Uterus (tissue), 3 donors: ENCODE measurements at regions not wholly inside any gene's neighbourhood (a gene's known extent, or its start where the extent isn't known, plus 50 kb on each side); places are given as distances from the start of the nearest gene placed in this dataset.

Experiments
- DNase-seq, 2 donors: peaks; one replicate each; pipeline ENCODE4 v3.0.0-alpha.2; 2019 to 2020
- H3K27ac ChIP-seq, 2 donors: fragments of 200-600 bp; sonication (generic); 1 replicate in 1 of 2; 2 replicates in 1 of 2; pipeline ENCODE4 v1.5.1; 2016 to 2018
- H3K27me3 ChIP-seq, 2 donors: fragments of 200-600 bp; sonication (generic); one replicate each; pipeline ENCODE4 v1.5.1; 2018 to 2019; ENCODE audit warnings: control low read depth in 1 of 2
- H3K36me3 ChIP-seq, 2 donors: fragments of 200-600 bp; sonication (generic); one replicate each; pipeline ENCODE4 v1.5.1; 2019; ENCODE audit warnings: control low read depth in 1 of 2
- H3K4me1 ChIP-seq, 2 donors: fragments of 200-600 bp; sonication (generic); one replicate each; pipeline ENCODE4 v1.5.1; 2018 to 2019; ENCODE audit warnings: control low read depth in 1 of 2
- H3K4me3 ChIP-seq, 2 donors: fragments of 200-600 bp; sonication (generic); 1 replicate in 1 of 2; 2 replicates in 1 of 2; pipeline ENCODE4 v1.5.1; 2018 to 2019; ENCODE audit warnings: mild to moderate bottlenecking in 1 of 2
- H3K9me3 ChIP-seq, 2 donors: fragments of 200-600 bp; sonication (generic); one replicate each; pipeline ENCODE4 v1.5.1; 2019; ENCODE audit warnings: control low read depth in 1 of 2
- POLR2A ChIP-seq, 2 donors: fragments of 450-650 bp; IDR thresholded peaks; one replicate each; pipeline ENCODE4 v1.6.1; 2016; ENCODE audit warnings: antibody characterized with exemption in 2 of 2, mild to moderate bottlenecking in 1 of 2, moderate library complexity in 1 of 2
- intact Hi-C: fragments of 100-400 bp; cut with DNase I; formaldehyde crosslinking; loops from one replicate; pipeline ENCODE4 v1.15.1; 2023; ENCODE audit warnings: low total_unique reads
- TF ChIP-seq, protein P1 (sequence below), 4 experiments: fragments of 200-600 bp in 2 of 4; fragments of 450-650 bp in 2 of 4; sonication (generic) in 2 of 4; IDR thresholded peaks; one replicate each; pipeline ENCODE4 v1.5.1; 2016 to 2019; ENCODE audit warnings: antibody characterized with exemption in 4 of 4, mild to moderate bottlenecking in 2 of 4, moderate library complexity in 1 of 4
- donor health status: DM: yes; HTN: yes; CAD: no.

DNA sequence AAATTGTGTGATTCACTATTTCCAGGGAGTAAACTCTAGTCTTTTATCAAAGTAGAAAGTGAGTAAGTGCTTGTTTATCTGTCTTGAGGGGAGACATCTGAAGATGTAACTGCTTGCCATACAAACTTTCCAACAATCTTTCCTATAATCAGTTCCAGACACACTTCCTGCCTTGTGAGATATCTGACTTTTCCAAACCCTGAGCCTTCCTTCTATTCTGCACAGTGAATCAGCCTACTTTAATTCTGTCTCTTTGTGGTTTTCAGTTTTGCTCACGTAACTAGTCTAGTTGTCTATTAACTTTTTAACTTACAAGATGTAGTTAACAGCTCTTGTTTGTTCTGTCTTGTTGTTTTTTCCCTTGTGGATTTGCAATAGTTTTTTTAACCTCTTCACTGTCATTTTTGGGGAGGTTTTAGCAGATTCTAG, 947.8 kb downstream of the C4orf33 start:
- intact Hi-C loops: no loop called here
- DNase-seq: no peak
- H3K4me1 ChIP-seq: no peaks in the 10 kb centered on the region
- H3K36me3 ChIP-seq: no peaks in the 10 kb centered on the region
- no peak overlapping the region for H3K4me3 ChIP-seq
- H3K27ac ChIP-seq: no peak overlapping the region
- H3K27me3 ChIP-seq: no peaks in the 10 kb centered on the region
- TF ChIP-seq, protein P1, sequence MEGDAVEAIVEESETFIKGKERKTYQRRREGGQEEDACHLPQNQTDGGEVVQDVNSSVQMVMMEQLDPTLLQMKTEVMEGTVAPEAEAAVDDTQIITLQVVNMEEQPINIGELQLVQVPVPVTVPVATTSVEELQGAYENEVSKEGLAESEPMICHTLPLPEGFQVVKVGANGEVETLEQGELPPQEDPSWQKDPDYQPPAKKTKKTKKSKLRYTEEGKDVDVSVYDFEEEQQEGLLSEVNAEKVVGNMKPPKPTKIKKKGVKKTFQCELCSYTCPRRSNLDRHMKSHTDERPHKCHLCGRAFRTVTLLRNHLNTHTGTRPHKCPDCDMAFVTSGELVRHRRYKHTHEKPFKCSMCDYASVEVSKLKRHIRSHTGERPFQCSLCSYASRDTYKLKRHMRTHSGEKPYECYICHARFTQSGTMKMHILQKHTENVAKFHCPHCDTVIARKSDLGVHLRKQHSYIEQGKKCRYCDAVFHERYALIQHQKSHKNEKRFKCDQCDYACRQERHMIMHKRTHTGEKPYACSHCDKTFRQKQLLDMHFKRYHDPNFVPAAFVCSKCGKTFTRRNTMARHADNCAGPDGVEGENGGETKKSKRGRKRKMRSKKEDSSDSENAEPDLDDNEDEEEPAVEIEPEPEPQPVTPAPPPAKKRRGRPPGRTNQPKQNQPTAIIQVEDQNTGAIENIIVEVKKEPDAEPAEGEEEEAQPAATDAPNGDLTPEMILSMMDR (IDR thresholded peaks at IDR 0.05): no peak
- no peak for TF ChIP-seq POLR2A (IDR thresholded peaks at IDR 0.05)
- H3K9me3 ChIP-seq: no peaks in the 10 kb centered on the region

DNA sequence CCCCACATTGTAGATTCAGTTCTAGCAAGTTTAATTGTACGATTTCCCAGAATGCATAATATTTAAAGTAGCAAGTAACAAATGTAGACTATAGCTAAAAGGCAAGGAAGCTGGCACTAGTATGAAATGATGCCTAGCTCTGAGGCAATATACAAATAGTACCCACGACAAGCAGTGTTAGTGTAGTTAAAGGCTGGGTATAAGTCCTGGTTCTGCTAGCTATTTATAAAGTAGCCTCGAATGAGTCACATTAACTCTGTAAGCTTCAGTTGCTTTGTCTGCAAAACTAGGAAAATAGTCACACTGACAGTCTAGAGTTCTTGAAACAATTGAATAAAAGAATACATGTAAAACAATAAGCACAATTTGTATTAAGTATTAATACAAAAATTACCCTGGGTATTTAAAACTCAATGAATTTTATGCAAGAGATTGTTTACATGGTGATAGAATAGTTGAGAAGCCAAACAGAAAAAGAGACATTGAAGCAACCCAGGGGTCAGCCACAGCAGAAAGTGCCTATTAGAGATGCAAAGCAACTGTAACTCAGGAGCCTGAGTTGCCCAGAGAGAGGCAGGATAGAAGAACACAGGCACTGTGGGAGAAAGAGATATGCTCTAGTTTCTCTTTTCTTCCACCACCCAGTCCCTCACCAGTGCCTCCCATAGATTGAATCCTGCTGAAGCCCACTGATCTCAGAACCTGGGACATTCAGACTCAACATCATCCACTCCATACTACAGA, 949.0 kb downstream of the C4orf33 start:
- DNase-seq: no peak
- no peak for TF ChIP-seq POLR2A (IDR thresholded peaks at IDR 0.05)
- TF ChIP-seq, protein P1 (IDR thresholded peaks at IDR 0.05): no peak
- H3K27me3 ChIP-seq: no peaks in the 10 kb centered on the region

DNA sequence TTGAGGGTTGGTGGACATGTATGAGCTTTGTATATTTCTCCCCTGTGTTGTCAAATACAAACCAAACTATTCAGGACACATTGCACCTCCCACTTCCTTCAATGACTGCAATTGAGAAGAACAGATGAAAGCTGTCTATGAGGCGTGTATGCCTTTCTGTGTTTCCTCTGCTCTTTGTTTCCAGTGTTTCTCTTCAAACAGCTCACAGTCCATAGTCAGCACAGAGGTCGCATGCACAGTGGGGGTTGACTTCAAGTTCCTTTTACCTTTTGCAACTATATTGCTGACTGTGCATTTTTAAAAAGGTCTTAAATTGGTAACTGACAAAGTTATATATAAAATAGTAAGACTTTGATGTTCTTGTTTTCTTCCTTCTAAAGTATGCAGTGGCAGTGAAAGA, 957.8 kb downstream of the C4orf33 start:
- no peak overlapping the region for H3K4me3 ChIP-seq
- H3K9me3 ChIP-seq: no peaks in the 10 kb centered on the region
- no peak for DNase-seq
- no peak for TF ChIP-seq POLR2A (IDR thresholded peaks at IDR 0.05)
- TF ChIP-seq, protein P1 (IDR thresholded peaks at IDR 0.05): no peak
- H3K36me3 ChIP-seq: no peaks in the 10 kb centered on the region
- intact Hi-C loops: no loop called here
- H3K4me1 ChIP-seq: no peaks in the 10 kb centered on the region
- H3K27ac ChIP-seq: no peak overlapping the region
- no peaks in the 10 kb centered on the region for H3K27me3 ChIP-seq

More for the DNA sequence above, 949.0 kb downstream of the C4orf33 start:
- Histone ChIP-seq H3K9me3 (no peaks in the 10 kb centered on the region), H3K4me3 (no peak overlapping the region), H3K4me1 (no peaks in the 10 kb centered on the region), H3K27ac (no peak overlapping the region), H3K36me3 (no peaks in the 10 kb centered on the region)
- intact Hi-C loops: no loop called here

DNA sequence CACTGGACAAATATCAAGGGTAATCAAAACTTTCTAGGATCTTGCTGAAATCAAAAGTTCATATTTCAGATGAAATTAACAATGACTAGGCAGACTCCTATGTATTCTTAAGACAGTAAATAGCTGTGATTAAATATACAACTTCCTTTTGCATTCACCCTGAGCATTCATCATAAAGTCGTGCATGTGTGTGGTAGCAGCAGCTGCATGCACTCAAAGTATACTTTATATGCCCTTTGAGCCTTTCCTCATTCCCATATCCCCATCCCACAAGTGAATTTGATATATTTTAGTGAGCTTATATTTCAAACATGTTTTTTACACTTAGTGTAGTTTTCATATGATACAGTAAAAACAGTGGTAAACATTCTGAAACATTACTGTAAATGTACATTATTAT, 959.0 kb downstream of the C4orf33 start:
- TF ChIP-seq POLR2A (IDR thresholded peaks at IDR 0.05): no peak
- TF ChIP-seq, protein P1 (IDR thresholded peaks at IDR 0.05): no peak
- no peaks in the 10 kb centered on the region for H3K9me3 ChIP-seq
- no peaks in the 10 kb centered on the region for H3K4me1 ChIP-seq
- H3K4me3 ChIP-seq: no peak overlapping the region
- no peaks in the 10 kb centered on the region for H3K36me3 ChIP-seq
- H3K27ac ChIP-seq: no peak overlapping the region
- no peaks in the 10 kb centered on the region for H3K27me3 ChIP-seq
- no peak for DNase-seq
- intact Hi-C loops: no loop called here

DNA sequence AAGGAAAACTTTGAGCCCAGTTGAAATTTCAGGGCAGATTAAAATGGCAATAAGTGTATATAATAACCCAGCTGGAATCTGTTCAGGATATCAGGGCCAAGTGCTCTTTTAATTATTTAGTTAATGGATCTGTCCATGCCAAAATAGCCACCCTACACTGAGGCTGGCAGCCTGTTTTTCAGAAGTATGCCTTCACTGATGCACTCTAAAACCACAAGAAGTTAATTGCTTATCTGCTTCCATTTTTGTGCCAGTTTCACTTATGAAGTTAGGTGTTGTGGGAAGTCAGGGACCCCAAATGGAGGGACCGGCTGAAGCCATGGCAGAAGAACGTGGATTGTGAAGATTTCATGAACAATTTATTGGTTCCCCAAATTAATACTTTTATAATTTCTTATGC, 960.3 kb downstream of the C4orf33 start:
- no peaks in the 10 kb centered on the region for H3K36me3 ChIP-seq
- no peaks in the 10 kb centered on the region for H3K27me3 ChIP-seq
- TF ChIP-seq POLR2A (IDR thresholded peaks at IDR 0.05): no peak
- TF ChIP-seq, protein P1 (IDR thresholded peaks at IDR 0.05): no peak
- H3K9me3 ChIP-seq: no peaks in the 10 kb centered on the region
- H3K27ac ChIP-seq: no peak overlapping the region
- no peak for DNase-seq
- H3K4me1 ChIP-seq: no peaks in the 10 kb centered on the region
- no peak overlapping the region for H3K4me3 ChIP-seq
- intact Hi-C loops: no loop called here
